ENCODE measurements at regions not wholly inside any gene's neighbourhood (a gene's known extent, or its start where the extent isn't known, plus 50 kb on each side); places are given as distances from the start of the nearest gene placed in this dataset.

GRCh38 chr9:119027901-119028699, 341.1 kb downstream of the BRINP1 start:
- DNase-seq (ENCODE audit: low read depth in 4 of 4, low spot score in 2 of 4), result no peak

DNA sequence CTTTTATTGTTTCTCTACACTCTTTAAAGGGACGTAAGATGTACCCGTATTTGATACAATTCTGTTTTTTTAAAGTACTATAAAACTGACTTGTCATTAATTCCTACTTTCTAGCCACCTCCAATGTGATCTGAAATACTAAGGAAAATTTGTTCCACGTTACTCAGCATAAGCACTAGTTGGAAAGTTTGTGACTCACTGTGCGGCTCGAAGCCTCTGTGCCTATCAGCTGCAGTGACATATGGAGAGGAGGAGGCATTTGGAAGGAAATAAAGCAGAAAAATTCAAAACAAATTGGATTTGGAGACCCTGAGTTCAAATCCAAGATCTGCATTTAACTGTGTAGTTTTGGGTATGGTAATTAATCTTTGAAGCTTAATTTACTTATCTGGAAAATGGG, 339.3 kb downstream of the BRINP1 start:
- DNase-seq (ENCODE audit: low read depth in 4 of 4, low spot score in 2 of 4), result no peak

DNA sequence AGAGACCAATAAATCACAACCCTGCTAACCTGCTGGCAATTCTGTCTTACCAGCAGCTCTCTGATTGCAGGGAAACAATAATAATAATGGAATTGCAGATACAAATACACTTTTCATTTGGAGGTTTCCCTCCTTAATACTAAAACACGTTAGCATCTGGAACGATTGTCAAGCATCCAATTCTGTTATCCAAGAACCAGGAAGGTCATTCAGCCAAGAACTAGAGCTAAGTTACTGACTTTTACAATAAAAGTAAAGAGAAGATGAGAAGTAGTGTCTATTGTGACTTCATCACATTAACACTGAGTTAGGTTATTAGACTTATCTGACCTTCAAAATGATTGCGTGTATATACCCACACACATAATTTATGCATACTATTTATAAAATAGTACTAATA, 335.6 kb downstream of the BRINP1 start:
- no peak for DNase-seq (ENCODE audit: low read depth in 4 of 4, low spot score in 2 of 4)

- no peak for DNase-seq (ENCODE audit: low read depth in 4 of 4, low spot score in 2 of 4)
These were observed 332.3 kb downstream of the BRINP1 start for GRCh38 chr9:119036969-119037368.

DNA sequence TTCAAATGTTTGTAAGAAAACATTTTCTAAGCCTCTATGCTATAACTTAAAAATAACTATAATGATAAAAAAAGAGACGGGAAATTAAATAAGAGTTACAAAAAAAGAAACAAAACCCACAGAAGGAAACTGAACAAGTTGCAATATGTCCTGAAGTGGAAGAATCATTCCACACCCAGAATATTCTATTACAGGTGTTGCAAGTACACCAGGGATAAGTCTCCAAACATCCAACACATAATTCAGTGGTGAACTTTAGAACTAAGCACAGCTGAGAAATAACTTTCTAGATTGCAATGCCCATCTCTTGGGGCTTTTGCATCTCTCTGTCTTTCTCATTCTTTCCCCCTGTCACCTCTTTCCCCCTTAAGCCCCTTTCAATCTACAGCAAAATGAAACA, 325.2 kb downstream of the BRINP1 start:
- DNase-seq (ENCODE audit: low read depth in 4 of 4, low spot score in 2 of 4), result no peak

GRCh38 chr9:119044806-119045205, 324.4 kb downstream of the BRINP1 start:
- DNase-seq (ENCODE audit: low read depth in 4 of 4, low spot score in 2 of 4), result no peak

GRCh38 chr9:119047513-119048307, 321.5 kb downstream of the BRINP1 start:
- DNase-seq (ENCODE audit: low read depth in 4 of 4, low spot score in 2 of 4), result no peak

DNA sequence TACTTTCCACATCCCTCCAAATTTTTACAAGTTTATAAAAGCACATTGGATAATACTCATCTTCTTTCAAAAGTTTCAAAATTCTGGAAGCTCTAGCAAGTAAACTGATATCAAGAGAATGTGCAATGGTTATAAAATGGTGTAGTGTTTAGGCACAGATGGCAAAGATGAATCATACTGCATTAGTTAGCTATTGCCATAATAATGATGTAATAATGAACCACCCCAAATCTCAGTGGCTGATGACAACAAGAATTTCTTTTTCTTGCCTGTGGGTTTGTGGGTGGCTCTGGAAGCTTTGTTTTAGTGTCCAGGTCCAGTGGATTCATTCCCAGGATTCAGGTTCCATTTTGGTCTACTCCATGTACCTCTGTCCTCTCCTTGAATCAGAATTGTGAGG, 319.0 kb downstream of the BRINP1 start:
- no peak for DNase-seq (ENCODE audit: low read depth in 4 of 4, low spot score in 2 of 4)

DNA sequence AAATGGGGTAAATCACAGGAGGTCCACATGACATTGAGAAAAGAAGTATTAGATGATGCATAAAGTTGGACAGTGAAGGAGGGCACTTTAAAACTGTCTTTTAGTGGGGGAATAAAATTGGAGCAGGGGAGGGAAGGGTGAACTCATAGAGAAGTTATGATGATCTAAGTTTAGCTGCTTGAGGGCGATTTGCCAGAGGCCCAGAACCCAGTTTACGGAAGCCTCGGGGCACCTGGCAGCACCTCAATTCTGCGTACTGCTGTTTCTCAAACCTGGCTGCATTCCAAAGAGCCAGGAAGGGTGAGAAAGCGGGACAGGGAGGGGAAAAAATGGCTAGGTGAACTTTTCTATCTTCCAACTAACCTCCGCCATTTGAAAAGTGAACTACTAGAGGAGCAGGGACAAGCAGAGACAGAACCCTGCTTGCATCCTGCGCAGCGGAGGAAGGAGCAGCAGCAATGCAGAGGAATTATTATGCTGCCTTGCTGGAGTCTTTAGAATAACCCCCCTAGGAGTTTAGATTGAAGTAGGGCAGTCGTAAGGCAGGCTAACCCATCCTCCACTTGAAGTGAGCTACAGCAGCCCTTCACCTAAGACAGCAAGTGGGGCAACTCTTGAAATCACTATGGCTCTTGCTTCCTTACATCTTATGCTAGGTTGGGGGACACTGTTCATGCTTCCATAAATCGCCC, 316.8 kb downstream of the BRINP1 start:
- DNase-seq (ENCODE audit: low read depth in 4 of 4, low spot score in 2 of 4), result no peak

DNA sequence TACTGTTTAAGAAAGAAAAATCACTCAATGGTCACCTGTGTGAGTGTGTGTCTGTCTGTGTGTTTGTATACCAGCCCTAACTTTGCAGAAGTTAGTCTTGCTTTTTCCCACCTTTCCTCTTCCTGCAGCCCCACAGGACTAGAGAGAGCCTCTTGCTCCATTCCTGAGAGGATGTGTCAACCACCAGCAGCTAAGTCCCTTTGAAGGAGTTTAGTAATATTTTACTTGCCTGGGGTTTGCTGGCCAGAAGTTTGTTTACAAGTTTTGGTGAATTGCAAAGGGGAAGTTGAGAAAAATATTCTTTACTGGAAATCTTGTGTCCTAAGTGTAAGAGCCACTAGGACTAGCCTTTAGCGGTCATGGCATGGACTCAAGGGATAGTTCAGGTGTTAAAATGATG, 316.2 kb downstream of the BRINP1 start:
- DNase-seq (ENCODE audit: low read depth in 4 of 4, low spot score in 2 of 4), result no peak

- no peak for DNase-seq (ENCODE audit: low read depth in 4 of 4, low spot score in 2 of 4)
These were observed 308.4 kb downstream of the BRINP1 start for GRCh38 chr9:119060629-119061385.

DNA sequence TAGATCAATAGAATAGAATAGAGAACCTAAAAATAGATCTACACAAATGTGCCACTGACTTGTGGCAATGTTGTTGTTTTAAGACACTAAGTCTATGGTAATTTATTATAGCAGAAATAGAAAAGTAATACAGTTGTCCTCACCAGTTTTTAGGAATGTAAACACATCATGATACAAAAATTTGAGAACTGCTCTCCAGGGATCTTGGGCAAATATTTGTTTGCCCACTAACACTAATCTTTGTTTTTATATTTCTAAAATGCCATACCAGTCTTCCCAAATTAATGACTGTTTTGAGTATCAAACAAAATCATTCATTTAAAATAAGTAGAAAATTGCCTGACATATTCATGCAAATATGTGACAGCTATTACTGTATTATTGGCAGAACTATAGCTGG, 297.6 kb downstream of the BRINP1 start:
- no peak for DNase-seq (ENCODE audit: low read depth in 4 of 4, low spot score in 2 of 4)

DNA sequence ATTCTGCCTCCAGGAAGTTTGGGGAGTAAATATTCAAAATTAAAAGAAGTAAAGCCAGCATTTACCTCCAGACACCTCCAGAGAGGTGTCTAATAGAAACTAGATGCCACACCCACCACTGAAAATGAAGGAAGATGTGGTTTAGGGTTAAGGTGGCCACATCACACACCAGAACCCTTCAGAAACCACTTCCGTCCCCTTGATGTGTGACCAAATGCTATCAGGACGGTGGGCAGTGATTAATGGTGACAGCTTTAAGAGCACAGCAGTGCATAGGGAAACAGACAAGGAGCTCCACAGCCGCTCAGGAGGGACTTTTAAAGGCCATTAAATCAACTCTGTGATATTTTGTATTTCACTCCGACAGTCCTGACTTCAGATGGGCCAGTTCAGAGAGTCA, 295.2 kb downstream of the BRINP1 start:
- no peak for DNase-seq (ENCODE audit: low read depth in 4 of 4, low spot score in 2 of 4)

DNA sequence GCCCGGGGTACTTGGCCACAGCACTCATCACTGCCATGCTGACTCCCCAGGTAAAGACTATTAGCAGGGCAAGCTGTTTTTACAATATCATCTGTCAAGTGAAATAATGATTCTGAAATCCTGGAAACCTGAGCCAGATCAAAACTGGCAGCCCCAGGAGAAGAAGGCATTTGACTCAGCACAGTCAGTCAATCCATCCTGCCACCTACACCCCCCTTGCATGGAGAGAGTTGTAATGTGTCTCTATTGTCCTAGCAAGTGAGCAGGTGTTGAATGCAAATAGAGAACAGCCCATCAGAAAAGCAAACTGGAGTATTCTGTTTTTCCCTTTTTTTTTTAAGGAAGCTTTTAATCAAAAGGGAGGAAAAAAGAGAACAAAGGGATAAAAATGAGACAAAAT, 291.2 kb downstream of the BRINP1 start:
- no peak for DNase-seq (ENCODE audit: low read depth in 4 of 4, low spot score in 2 of 4)

- DNase-seq (ENCODE audit: low read depth in 4 of 4, low spot score in 2 of 4), result no peak
These were observed 285.6 kb downstream of the BRINP1 start for GRCh38 chr9:119083673-119084072.

- DNase-seq (ENCODE audit: low read depth in 4 of 4, low spot score in 2 of 4), result no peak
These were observed 282.6 kb downstream of the BRINP1 start for GRCh38 chr9:119086590-119086989.

DNA sequence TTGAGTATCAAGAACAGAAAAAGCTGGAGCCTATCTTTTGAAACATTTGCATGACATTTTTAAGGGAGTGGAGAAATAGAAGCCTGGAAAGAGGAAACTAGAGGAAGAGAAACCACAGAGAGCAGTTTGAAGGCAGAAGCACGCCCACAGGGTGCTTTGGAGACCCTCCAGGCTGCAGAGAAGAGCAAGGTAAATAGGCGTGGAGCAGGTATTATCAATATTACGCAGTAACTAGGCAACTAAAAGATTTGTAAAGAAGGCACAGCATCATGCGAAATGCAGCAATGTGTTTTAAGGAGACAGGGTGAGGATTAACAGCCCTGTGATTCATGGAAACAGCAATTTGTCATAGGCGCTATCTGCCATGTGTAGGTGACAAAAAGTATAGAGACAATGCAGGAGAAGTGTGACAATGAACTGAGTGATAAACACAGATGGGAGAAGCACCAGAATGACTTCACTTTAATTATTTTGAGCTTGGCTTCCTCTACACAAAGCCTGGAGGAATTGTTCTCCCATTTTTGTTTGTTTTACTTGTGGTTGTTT, 281.2 kb downstream of the BRINP1 start:
- no peak for DNase-seq (ENCODE audit: low read depth in 4 of 4, low spot score in 2 of 4)

DNA sequence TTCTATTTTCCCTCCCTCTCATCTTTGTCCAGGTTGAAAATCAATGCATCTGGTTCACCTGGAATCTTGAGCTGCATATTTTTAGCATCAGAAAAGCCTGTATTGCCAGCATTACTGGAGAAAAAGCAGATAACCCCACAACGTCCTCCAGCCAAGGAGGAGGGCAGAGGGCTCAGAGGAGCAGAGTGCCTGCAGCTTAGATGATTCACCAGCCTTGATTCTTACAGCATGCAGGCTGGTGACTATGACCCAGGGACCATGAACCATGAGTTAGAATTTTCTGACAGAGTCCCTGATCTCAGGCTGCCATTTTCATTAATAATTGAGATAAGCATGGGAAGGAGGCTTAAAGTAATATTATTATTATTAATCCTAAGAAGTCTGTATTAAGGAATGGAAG, 278.2 kb downstream of the BRINP1 start:
- no peak for DNase-seq (ENCODE audit: low read depth in 4 of 4, low spot score in 2 of 4)

GRCh38 chr9:119092125-119092524, 277.1 kb downstream of the BRINP1 start:
- no peak for DNase-seq (ENCODE audit: low read depth in 4 of 4, low spot score in 2 of 4)

DNA sequence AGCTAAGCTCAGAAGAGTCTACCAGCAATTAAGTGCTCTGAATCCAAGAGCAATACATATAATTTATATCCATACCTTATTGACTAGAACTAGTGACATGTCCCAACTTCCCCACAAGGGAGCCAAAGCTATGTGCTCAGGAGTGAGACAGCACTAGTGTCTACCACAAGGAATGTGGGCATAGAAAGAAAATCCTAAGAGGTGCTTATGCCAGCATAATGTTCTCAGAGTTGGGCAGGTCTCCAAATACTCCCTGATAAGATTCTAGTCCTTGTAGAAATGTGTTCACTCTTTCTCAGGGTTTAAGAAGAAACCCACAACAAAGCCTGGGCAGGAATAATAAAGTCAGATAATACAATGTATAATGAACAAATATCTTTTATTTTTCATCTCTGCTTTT, 275.1 kb downstream of the BRINP1 start:
- no peak for DNase-seq (ENCODE audit: low read depth in 4 of 4, low spot score in 2 of 4)

DNA sequence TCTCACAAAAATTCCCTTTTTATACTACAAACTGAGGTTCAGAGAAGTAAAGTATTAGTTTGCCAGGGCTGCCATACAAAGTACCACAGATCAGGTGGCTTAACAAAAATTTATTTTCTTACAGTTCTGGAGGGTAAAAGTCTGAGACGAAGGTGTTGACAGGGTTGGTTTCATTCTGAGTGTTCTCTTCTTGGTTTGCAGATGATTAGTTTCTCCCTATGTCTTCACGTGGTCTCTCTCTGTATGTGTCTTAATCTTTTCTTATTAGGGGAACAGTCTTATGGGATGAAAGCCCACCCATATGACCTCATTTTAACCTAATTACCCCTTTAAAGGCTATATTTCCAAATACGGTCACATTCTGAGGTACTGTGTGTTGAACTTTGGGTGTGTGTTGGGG, 274.2 kb downstream of the BRINP1 start:
- DNase-seq (ENCODE audit: low read depth in 4 of 4, low spot score in 2 of 4), result no peak
